Testis (tissue), 2 donors: ENCODE measurements at regions not wholly inside any gene's neighbourhood (a gene's known extent, or its start where the extent isn't known, plus 50 kb on each side); places are given as distances from the start of the nearest gene placed in this dataset.

Source experiments
- DNase-seq: peaks from one replicate; pipeline ENCODE4 v3.0.0-alpha.2; 2019
- H3K27ac ChIP-seq, 2 donors: fragments of 200-600 bp; sonication (generic); one replicate each; pipeline ENCODE4 v1.5.1; 2019
- H3K27me3 ChIP-seq: fragments of 200-600 bp; sonication (generic); one replicate; pipeline ENCODE4 v1.5.1; 2019
- H3K36me3 ChIP-seq: fragments of 200-600 bp; sonication (generic); one replicate; pipeline ENCODE4 v1.5.1; 2017; ENCODE audit warnings: low read depth; ENCODE audit errors: missing control alignments
- H3K4me1 ChIP-seq: fragments of 200-600 bp; sonication (generic); one replicate; pipeline ENCODE4 v1.5.1; 2019
- H3K4me3 ChIP-seq, 2 donors: fragments of 200-600 bp; sonication (generic); one replicate each; pipeline ENCODE4 v1.5.1; 2017 to 2019
- H3K9me3 ChIP-seq: fragments of 200-600 bp; sonication (generic); one replicate; pipeline ENCODE4 v1.5.1; 2017
- POLR2A ChIP-seq: fragments of 450-650 bp; IDR thresholded peaks from one replicate; pipeline ENCODE4 v1.6.1; 2017; ENCODE audit warnings: antibody characterized with exemption, mild to moderate bottlenecking, moderate library complexity
- WGBS, 2 donors: methylation state at CpG; one replicate each; pipeline ENCODE4 v1.1.5; 2018; 5-methylcytosine and 5-hydroxymethylcytosine counted together
- intact Hi-C: fragments of 100-400 bp; cut with DNase I; formaldehyde crosslinking; loops from one replicate; pipeline ENCODE4 v1.15.1; 2023; ENCODE audit warnings: low total_unique reads
- small RNA-seq, 2 donors: library from RNA; depleted of rRNA; stranded (forward); fragments of <200 nt; gene quantifications; one replicate each; pipeline ENCODE3, GENCODE V24; 2016
- TF ChIP-seq, protein P1 (sequence below), 3 experiments: fragments of 450-650 bp in 2 of 3; fragments of 200-600 bp in 1 of 3; sonication (generic) in 1 of 3; IDR thresholded peaks; one replicate each; pipeline ENCODE4 v1.5.1; 2016 to 2019; ENCODE audit warnings: antibody characterized with exemption in 3 of 3, mild to moderate bottlenecking in 2 of 3, moderate library complexity in 1 of 3

DNA sequence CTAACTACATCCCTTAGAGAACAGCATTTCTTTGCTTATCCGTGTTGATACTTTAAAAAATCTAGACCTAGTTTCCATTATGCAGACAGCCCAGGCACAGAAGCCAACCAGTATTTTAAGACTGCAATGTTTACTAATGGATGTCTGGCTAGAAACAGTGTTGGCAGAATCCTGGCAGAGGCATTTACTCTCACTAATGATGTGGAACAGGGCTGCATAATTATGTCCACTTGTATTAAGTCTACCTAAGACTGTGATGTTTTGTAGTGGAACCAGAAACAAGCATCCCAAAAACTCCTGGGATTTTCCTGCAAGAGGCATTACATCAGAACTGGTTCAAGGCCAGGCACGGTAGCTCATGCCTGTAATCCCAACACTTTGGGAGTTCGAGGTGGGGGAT, 50.2 kb upstream of the PICALM start:
- Histone ChIP-seq H3K27me3 (no peaks in the 10 kb centered on the region), H3K4me3 (no peak overlapping the region), H3K9me3 (no peaks in the 10 kb centered on the region), H3K36me3 (no peaks in the 10 kb centered on the region), H3K27ac (no peak overlapping the region), H3K4me1 (no peaks in the 10 kb centered on the region)
- TF ChIP-seq, protein P1, sequence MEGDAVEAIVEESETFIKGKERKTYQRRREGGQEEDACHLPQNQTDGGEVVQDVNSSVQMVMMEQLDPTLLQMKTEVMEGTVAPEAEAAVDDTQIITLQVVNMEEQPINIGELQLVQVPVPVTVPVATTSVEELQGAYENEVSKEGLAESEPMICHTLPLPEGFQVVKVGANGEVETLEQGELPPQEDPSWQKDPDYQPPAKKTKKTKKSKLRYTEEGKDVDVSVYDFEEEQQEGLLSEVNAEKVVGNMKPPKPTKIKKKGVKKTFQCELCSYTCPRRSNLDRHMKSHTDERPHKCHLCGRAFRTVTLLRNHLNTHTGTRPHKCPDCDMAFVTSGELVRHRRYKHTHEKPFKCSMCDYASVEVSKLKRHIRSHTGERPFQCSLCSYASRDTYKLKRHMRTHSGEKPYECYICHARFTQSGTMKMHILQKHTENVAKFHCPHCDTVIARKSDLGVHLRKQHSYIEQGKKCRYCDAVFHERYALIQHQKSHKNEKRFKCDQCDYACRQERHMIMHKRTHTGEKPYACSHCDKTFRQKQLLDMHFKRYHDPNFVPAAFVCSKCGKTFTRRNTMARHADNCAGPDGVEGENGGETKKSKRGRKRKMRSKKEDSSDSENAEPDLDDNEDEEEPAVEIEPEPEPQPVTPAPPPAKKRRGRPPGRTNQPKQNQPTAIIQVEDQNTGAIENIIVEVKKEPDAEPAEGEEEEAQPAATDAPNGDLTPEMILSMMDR (IDR thresholded peaks at IDR 0.05) = no peak
- no peak for TF ChIP-seq POLR2A
- 60 to 73% methylated on average over 3 of the region's 3 CpGs for WGBS, 2 donors
- intact Hi-C loops = no loop called here
- DNase-seq = no peak

Small RNAs in the stretch of these regions (small RNA-seq; reads per million reads assigned to genes)
- 0 reads per million in 2 donors for gene RNU6-560P
